Gastroesophageal sphincter (tissue), 3 donors: ENCODE measurements at regions not wholly inside any gene's neighbourhood (a gene's known extent, or its start where the extent isn't known, plus 50 kb on each side); places are given as distances from the start of the nearest gene placed in this dataset.

Source experiments
- POLR2AphosphoS5 ChIP-seq: sonication (generic); formaldehyde crosslinking; IDR thresholded peaks from one replicate; pipeline ENCODE4 v1.6.1; 2017; ENCODE audit warnings: antibody characterized with exemption
- TF ChIP-seq, protein P1 (sequence below), 4 experiments: fragments of 200-600 bp in 2 of 4; fragments of 450-650 bp in 2 of 4; sonication (generic) in 1 of 4; IDR thresholded peaks; one replicate each; pipeline ENCODE4 v1.5.1; 2017 to 2019; ENCODE audit warnings: antibody characterized with exemption in 4 of 4, mild to moderate bottlenecking in 2 of 4, moderate library complexity in 2 of 4

DNA sequence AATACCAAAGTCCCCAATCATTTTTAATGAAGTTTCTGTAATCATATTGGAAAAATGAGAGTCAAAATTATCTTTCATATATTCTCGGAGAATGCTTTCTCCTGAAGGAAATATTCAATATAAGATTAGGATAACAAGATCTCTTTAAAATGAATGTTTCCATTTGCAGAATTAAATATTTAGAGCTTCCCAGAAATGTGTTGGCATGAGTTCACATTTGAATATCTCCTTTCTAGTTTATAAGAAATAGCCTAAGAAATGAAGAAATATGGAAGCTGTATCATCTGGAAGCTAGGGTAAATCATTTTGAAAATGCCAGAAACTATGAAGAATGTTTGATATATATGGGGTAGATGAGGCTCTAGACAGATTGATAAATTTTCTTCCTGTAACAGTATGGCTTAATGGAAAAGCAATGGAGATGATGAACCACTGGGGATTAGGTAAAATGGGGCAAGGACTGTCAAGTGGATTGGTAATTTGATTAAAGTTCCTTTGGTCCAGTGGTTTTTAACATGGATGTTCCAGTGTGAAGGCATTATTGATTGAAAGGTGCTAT is 184.6 kb upstream of the ZNF804A start:
- no peak for TF ChIP-seq POLR2AphosphoS5
- TF ChIP-seq, protein P1, sequence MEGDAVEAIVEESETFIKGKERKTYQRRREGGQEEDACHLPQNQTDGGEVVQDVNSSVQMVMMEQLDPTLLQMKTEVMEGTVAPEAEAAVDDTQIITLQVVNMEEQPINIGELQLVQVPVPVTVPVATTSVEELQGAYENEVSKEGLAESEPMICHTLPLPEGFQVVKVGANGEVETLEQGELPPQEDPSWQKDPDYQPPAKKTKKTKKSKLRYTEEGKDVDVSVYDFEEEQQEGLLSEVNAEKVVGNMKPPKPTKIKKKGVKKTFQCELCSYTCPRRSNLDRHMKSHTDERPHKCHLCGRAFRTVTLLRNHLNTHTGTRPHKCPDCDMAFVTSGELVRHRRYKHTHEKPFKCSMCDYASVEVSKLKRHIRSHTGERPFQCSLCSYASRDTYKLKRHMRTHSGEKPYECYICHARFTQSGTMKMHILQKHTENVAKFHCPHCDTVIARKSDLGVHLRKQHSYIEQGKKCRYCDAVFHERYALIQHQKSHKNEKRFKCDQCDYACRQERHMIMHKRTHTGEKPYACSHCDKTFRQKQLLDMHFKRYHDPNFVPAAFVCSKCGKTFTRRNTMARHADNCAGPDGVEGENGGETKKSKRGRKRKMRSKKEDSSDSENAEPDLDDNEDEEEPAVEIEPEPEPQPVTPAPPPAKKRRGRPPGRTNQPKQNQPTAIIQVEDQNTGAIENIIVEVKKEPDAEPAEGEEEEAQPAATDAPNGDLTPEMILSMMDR (IDR thresholded peaks at IDR 0.05): no peak
